ENCODE measurements at regions not wholly inside any gene's neighbourhood (a gene's known extent, or its start where the extent isn't known, plus 50 kb on each side); places are given as distances from the start of the nearest gene placed in this dataset.
A peak's percentile ranks its signal among the peaks of the same experiment; 100 is the strongest.

DNA sequence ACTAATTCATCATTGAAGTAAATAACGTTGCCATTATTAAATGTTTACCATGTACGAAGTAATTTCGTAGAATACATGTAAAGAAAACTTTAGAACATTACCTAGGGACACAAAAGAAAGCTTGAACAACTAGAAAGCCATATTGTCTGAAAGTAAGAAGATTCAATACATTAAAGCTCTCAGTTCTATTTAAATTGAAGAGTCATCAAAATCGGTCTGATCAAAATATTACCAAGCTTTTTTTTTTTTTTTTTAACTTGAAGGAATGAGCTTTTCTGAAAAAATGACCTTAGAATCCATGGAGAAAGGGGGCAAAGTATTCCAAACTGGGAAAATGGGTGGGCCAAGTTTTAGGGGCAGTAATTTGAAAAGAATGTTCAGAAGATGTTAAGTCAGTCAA is 300.8 kb downstream of the GPD2 start:
- Histone ChIP-seq H3K23ac (ENCODE audit: low read depth, low read length) (no peak overlapping the region), H2BK120ac (ENCODE audit: low read depth, low read length) (no peak overlapping the region), H3K56ac (ENCODE audit: extremely low read depth, insufficient read depth, low read length) (no peak overlapping the region), H4K8ac (ENCODE audit: low read depth in 2 of 2, low read length in 2 of 2) (no peak overlapping the region), H3K4me1 (ENCODE audit: control insufficient read depth, insufficient read depth, low read length) (no peaks in the 10 kb centered on the region), H3K9me3 (ENCODE audit: control insufficient read depth, insufficient read depth, low read length) (no peaks in the 10 kb centered on the region), H2AK9ac (replicated peaks; ENCODE audit: low read depth, low read length, poor library complexity) (no peak overlapping the region), H2AK5ac (ENCODE audit: low read depth, low read length) (no peak overlapping the region), H3K27me3 (ENCODE audit: control insufficient read depth, insufficient read depth, low read length) (no peaks in the 10 kb centered on the region), H3K79me1 (ENCODE audit: low read depth in 1 of 2, low read length in 2 of 2) (no peaks in the 10 kb centered on the region), H4K20me1 (ENCODE audit: insufficient read depth, low read length) (no peaks in the 10 kb centered on the region), H3K36me3 (ENCODE audit: control insufficient read depth, insufficient read depth, low read length) (no peaks in the 10 kb centered on the region), H3K18ac (ENCODE audit: low read depth, low read length) (no peak overlapping the region), H3K27ac (ENCODE audit: insufficient read depth, low read length) (no peak overlapping the region), H4K5ac (ENCODE audit: low read depth, low read length) (no peak overlapping the region), H3K9me1 (ENCODE audit: insufficient read depth, low read length) (no peaks in the 10 kb centered on the region), H2AFZ (replicated peaks; ENCODE audit: low read length, poor library complexity) (no peak overlapping the region), H3K4ac (ENCODE audit: low read depth, low read length) (no peak overlapping the region), H2BK15ac (ENCODE audit: low read depth, low read length) (no peak overlapping the region), H2BK5ac (ENCODE audit: low read depth, low read length, poor library complexity, severe bottlenecking) (no peak overlapping the region), H3K9ac (ENCODE audit: low read depth, low read length) (no peak overlapping the region), H3K4me3 (ENCODE audit: insufficient read depth, low read depth, low read length) (no peak overlapping the region), H3K14ac (replicated peaks; ENCODE audit: low read depth, low read length) (no peak overlapping the region), H4K91ac (ENCODE audit: insufficient read depth, low read depth, low read length) (no peak overlapping the region), H3K4me2 (ENCODE audit: low read depth, low read length) (no peak overlapping the region), H2BK20ac (ENCODE audit: low read depth, low read length) (no peak overlapping the region)
- TF ChIP-seq MAFK (IDR thresholded peaks at IDR 0.05; ENCODE audit: low read depth, low read length) (peak; percentile 44; the same call in 1 of the 2 replicates), CEBPB (IDR thresholded peaks at IDR 0.05; ENCODE audit: low read depth, low read length) (no peak)
- dilution Hi-C loops (cut with HindIII; ENCODE audit: low sequenced_read_pairs, unreplicated experiment) (no loop called here), intact Hi-C loops (cut with micrococcal nuclease) (no loop called here), in situ Hi-C loops (cut with MboI; ENCODE audit: low sequenced_read_pairs) (no loop called here)
- no peak for ATAC-seq (ENCODE audit: low read depth)
- ChIA-PET CTCF (no interaction called here), POLR2A (ENCODE audit: unreplicated experiment) (no interaction called here)
- no TSS peak for BruUV-seq (replicated peaks)
- WGBS, 2 experiments (ENCODE audit: extremely low coverage in 2 of 2, insufficient read length in 1 of 2): no CpG with 5 or more reads among the region's 4 CpGs
- DNase-seq: no peak

All from IMR-90 (cell line).